ENCODE measurements at regions not wholly inside any gene's neighbourhood (a gene's known extent, or its start where the extent isn't known, plus 50 kb on each side); places are given as distances from the start of the nearest gene placed in this dataset.

DNA sequence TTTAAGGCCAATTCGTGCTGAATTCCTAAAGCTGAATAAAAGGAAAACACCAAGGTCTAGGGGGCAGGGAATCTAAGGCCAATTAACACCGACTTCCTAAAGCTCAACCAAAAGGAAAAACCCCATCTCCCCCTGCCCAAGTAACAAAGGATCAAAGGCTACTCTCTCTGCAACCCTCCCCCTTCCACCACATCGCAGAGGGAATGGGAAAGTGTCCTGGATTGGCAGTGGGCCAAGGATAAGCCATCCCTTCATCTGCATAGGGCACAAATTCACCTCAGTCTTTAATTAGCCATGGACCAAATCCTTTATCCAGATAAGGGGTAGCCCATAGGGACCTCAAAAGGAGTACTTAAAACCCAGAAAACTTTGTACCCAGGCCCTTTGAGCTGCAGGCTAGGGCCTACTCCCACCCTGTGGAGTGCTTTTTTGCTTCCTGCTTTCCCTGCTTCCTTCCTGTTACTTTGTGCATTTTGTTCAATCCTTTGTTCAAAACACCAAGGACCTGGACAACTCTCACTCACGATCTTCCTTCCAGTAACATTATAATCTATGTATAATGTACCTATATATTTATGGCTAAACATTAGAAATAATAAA is 2119.8 kb upstream of the CELF4 start:
- no peak for DNase-seq

- DNase-seq, result no peak
Measured at GRCh38 chr18:39681061-39681460, 2115.5 kb upstream of the CELF4 start.

GRCh38 chr18:39675906-39676305 is 2110.3 kb upstream of the CELF4 start:
- no peak for DNase-seq

GRCh38 chr18:39675368-39675767 is 2109.8 kb upstream of the CELF4 start:
- no peak for DNase-seq

- DNase-seq, result no peak
Measured at GRCh38 chr18:39672171-39672570, 2106.6 kb upstream of the CELF4 start.

GRCh38 chr18:39667905-39668304 is 2102.3 kb upstream of the CELF4 start:
- no peak for DNase-seq

- DNase-seq, result no peak
Measured at GRCh38 chr18:39666541-39666940, 2100.9 kb upstream of the CELF4 start.

GRCh38 chr18:39661856-39662366 is 2096.3 kb upstream of the CELF4 start:
- DNase-seq, result no peak

DNA sequence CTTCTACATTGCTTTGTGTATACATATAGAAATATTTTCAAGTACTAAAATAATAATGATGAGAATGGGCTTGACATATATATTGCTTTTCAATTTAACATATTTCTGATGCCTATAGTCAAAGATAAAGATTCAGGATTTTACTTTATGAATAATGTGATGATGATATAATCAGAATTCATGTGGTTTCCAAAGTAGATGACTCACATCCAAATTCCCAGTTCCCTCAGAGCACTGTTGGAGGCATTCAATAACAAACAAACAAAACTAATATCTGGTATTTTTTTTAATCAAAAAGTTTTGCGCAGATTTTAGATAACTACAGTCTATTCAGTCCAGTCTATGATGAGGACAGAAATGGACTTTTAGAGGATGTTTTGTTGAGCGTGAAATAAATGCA is 2094.5 kb upstream of the CELF4 start:
- no peak for DNase-seq

GRCh38 chr18:39655341-39655740 is 2089.7 kb upstream of the CELF4 start:
- DNase-seq, result no peak

GRCh38 chr18:39653221-39653620 is 2087.6 kb upstream of the CELF4 start:
- no peak for DNase-seq

DNA sequence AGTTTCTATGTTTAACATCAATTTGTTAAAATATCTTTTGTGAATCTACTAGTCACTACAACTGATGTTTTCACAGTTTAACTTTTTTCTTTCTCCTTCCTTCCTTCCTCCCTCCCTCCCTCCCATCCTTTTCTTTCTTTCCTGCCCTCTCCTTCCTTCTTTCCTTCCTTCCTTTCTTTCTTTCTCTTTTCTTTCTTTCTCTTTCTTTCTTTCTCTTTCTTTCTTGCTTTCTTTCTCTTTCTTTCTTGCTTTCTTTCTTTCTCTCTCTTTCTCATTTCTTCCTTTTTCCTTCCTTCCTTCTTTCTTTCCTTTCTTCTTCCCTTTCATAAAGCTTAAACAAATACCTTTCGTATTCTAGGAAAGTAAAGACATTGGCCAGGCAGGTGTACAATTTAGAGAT is 2083.0 kb upstream of the CELF4 start:
- no peak for DNase-seq

DNA sequence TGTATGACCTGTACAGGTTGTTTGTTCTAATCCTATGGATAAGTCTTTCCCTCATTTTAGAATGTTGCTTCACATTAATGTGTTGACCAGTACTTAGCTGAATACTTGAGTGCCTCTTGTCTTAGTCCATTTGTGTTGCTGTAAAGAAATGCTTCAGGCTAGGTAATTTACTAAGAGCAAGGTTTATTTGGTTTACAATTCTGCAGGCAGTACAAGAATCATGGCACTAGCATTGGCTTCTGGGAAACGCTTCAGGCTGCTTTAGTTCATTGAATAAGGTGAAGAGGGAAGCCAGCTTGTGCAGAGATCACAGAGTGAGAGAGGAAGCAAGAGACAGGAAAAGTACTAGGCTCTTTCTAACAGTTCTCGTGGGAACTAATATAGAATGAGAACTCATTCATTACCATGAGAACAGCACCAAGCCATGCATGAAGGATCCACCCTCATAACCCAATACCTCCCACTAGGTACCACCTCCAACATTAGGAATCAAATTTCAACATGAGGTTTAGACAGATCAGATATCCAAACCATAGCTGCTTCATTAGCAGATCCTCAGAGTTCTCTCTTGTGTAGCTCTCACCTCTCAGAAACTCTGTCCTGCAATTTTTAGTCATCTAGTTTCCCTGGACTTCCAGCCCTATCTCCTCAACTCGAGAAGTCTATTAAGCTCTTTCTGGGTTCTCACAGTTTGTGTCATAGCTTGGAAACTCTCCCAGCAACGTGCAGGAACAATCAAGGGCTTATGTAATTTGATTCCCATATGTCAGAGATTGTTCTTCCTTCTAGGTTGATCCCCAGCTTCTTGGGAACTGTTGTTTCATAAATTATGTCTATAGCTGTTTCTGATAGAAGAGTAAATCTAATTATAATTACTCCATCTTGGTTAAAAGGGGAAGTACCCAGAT is 2082.3 kb upstream of the CELF4 start:
- no peak for DNase-seq

DNA sequence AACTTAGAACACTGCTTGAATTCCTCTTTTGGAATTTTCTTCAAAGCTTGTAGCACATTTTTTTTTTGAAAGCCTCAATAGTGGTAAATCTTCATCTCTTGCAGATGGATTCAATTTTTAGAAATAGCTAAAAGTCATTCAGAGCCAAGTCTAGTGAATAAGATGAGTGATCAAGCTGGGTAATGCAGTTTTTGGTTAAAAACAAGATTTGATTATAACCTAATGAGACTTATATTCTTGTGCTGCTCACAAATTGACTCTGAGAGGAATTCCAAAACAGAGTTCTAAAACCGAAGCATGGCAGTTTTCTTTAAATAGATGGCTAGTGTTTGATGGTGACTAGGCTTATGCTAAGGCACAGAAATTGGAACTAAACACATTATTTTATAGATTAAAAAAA is 2072.6 kb upstream of the CELF4 start:
- DNase-seq, result no peak

DNA sequence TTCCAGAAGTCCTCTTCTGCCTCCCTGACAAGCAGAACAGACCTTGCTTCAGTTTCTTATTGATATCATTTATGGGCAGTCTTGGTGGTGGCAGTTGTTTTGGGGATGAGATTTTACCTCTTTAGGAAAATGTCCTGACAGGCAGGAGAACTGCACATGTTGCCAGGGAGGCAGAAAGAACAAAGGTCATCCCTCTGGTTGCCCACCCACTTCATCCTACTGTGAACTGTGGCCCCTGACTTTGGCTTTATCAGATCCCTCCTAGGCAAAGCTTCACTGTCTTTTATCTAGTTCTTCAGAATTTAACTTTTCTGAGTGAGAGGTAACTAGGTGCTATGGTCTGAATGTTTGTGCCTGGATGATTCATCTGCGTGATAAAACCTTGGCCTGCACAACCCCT is 2071.3 kb upstream of the CELF4 start:
- no peak for DNase-seq

DNA sequence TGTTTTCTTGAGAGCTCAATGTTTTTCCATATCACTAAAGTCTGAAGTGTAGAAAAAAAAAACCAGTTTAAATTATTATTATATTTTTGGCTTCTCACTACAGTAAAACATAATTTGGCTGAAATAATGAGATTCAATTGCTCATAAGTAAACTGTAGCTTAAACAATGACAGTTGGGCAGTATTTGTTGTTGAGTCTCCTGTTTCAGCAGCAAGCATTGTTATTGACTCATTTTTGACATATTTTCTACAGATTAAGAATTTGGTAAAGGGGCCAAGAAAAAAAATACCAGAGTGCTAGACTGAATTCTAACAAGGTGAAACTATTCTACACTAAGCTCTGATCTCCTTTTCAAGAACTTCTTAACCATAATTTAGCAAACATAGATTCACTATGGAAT is 2070.4 kb upstream of the CELF4 start:
- no peak for DNase-seq

- DNase-seq, result no peak
Measured at GRCh38 chr18:39635192-39635591, 2069.6 kb upstream of the CELF4 start.

DNA sequence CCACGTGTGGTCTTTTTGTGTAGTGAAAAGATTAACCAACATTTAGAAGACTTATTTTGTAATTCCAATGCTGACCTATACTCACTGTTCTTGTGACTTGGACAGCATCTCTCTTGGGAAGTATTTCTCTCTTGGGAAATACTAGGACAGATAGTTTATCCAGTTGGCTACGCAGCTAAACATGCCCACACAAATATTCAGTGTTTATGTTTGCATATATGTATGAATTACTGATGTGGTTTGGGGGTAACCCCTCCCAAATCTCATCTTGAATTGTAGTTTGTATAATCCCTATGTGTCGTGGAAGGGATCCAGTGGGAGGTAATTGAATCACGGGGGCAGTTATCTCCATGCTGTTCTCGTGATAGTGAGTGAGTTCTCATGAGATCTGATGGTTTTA is 2062.3 kb upstream of the CELF4 start:
- DNase-seq, result no peak

GRCh38 chr18:39624961-39625360 is 2059.4 kb upstream of the CELF4 start:
- DNase-seq, result no peak

GRCh38 chr18:39622431-39622830 is 2056.8 kb upstream of the CELF4 start:
- DNase-seq, result no peak

- no peak for DNase-seq
Measured at GRCh38 chr18:39620551-39621168, 2055.1 kb upstream of the CELF4 start.

GRCh38 chr18:39618265-39619003 is 2052.8 kb upstream of the CELF4 start:
- DNase-seq, result no peak

All from CD4-positive, alpha-beta T cell treated with Interleukin-17A for 4 hours (primary cell).